Activated naive CD8-positive, alpha-beta T cell treated with anti-CD3 and anti-CD28 coated beads, Interleukin-2, amount 10 ng/mL, durations not matched to agents 7 days and 5 days (primary cell): ENCODE measurements at regions not wholly inside any gene's neighbourhood (a gene's known extent, or its start where the extent isn't known, plus 50 kb on each side); places are given as distances from the start of the nearest gene placed in this dataset.

Experiments used
- ATAC-seq: fragments of 150-1000 bp; cut with Tn5 transposase; one replicate; pipeline ENCODE4 v1.10.0; 2021; ENCODE audit warnings: low read depth, moderate library complexity
- POLR2A ChIA-PET: fragments of 350-600 bp; sonication (Branson Sonifier 250); formaldehyde crosslinking; loops from one replicate; lab custom pipeline; 2021; ENCODE audit warnings: antibody characterized with exemption; lab: Charles Lee
- DNase-seq: peaks from one replicate; pipeline ENCODE4 v3.0.0; 2021
- H3K27ac Mint-ChIP-seq: one replicate; pipeline ENCODE4 v1.8.0; 2022; ENCODE audit warnings: mild to moderate bottlenecking, mixed read lengths
- H3K27me3 Mint-ChIP-seq: one replicate; pipeline ENCODE4 v1.8.0; 2022; ENCODE audit warnings: mild to moderate bottlenecking, moderate library complexity, mixed read lengths
- H3K36me3 Mint-ChIP-seq: one replicate; pipeline ENCODE4 v1.8.0; 2021; ENCODE audit warnings: mild to moderate bottlenecking, mixed read lengths
- H3K4me1 Mint-ChIP-seq: one replicate; pipeline ENCODE4 v1.8.0; 2021; ENCODE audit warnings: mixed read lengths
- H3K4me3 Mint-ChIP-seq: one replicate; pipeline ENCODE4 v1.8.0; 2022; ENCODE audit warnings: mild to moderate bottlenecking, moderate library complexity, mixed read lengths
- H3K9me3 Mint-ChIP-seq: one replicate; pipeline ENCODE4 v1.8.0; 2021; ENCODE audit warnings: mixed read lengths

- H3K27me3 Mint-ChIP-seq, result no peaks in the 10 kb centered on the region
- H3K4me3 Mint-ChIP-seq, result no peak overlapping the region
- DNase-seq, result no peak
- no peak overlapping the region for H3K27ac Mint-ChIP-seq
- H3K4me1 Mint-ChIP-seq, result no peaks in the 10 kb centered on the region
- POLR2A ChIA-PET, result no interaction called here
- no peak for ATAC-seq
- H3K36me3 Mint-ChIP-seq, result no peaks in the 10 kb centered on the region
- H3K9me3 Mint-ChIP-seq, result peaks cover 5% of the 10 kb centered on the region
Measured at GRCh38 chr18:40939656-40940515, 1015.1 kb upstream of the PIK3C3 start.

- DNase-seq (no peak), ATAC-seq (no peak)
- Mint-ChIP-seq H3K4me1 (no peaks in the 10 kb centered on the region), H3K27ac (no peak overlapping the region), H3K4me3 (no peak overlapping the region), H3K27me3 (no peaks in the 10 kb centered on the region), H3K9me3 (peaks cover 8% of the 10 kb centered on the region), H3K36me3 (no peaks in the 10 kb centered on the region)
- POLR2A ChIA-PET, result no interaction called here
Measured at GRCh38 chr18:40938615-40939014, 1016.4 kb upstream of the PIK3C3 start.

- ATAC-seq (no peak), DNase-seq (no peak)
- H3K4me1 Mint-ChIP-seq, result no peaks in the 10 kb centered on the region
- H3K4me3 Mint-ChIP-seq, result no peak overlapping the region
- H3K36me3 Mint-ChIP-seq, result no peaks in the 10 kb centered on the region
- POLR2A ChIA-PET, result no interaction called here
- H3K27me3 Mint-ChIP-seq, result no peaks in the 10 kb centered on the region
- H3K27ac Mint-ChIP-seq, result no peak overlapping the region
- peaks cover 3% of the 10 kb centered on the region for H3K9me3 Mint-ChIP-seq
Measured at GRCh38 chr18:40937386-40937785, 1017.6 kb upstream of the PIK3C3 start.

GRCh38 chr18:40935423-40935822 is 1019.6 kb upstream of the PIK3C3 start:
- H3K27me3 Mint-ChIP-seq, result no peaks in the 10 kb centered on the region
- ATAC-seq, result no peak

GRCh38 chr18:40932862-40933261 is 1022.2 kb upstream of the PIK3C3 start:
- Mint-ChIP-seq H3K4me1 (no peaks in the 10 kb centered on the region), H3K27ac (no peak overlapping the region), H3K36me3 (no peaks in the 10 kb centered on the region), H3K9me3 (peaks cover 3% of the 10 kb centered on the region), H3K27me3 (no peaks in the 10 kb centered on the region), H3K4me3 (no peak overlapping the region)
- DNase-seq (no peak), ATAC-seq (no peak)
- POLR2A ChIA-PET, result no interaction called here

More at GRCh38 chr18:40935423-40935822, 1019.6 kb upstream of the PIK3C3 start:
- H3K9me3 Mint-ChIP-seq, result peaks cover 3% of the 10 kb centered on the region
- H3K27ac Mint-ChIP-seq, result no peak overlapping the region
- H3K36me3 Mint-ChIP-seq, result no peaks in the 10 kb centered on the region
- H3K4me3 Mint-ChIP-seq, result no peak overlapping the region
- DNase-seq, result no peak
- no peaks in the 10 kb centered on the region for H3K4me1 Mint-ChIP-seq
- POLR2A ChIA-PET, result no interaction called here

GRCh38 chr18:40930211-40930882 is 1024.7 kb upstream of the PIK3C3 start:
- H3K27me3 Mint-ChIP-seq, result no peaks in the 10 kb centered on the region
- H3K9me3 Mint-ChIP-seq, result peaks cover 4% of the 10 kb centered on the region
- no peak for ATAC-seq
- H3K4me3 Mint-ChIP-seq, result no peak overlapping the region
- no peak for DNase-seq
- POLR2A ChIA-PET, result no interaction called here
- no peak overlapping the region for H3K27ac Mint-ChIP-seq
- H3K4me1 Mint-ChIP-seq, result no peaks in the 10 kb centered on the region
- H3K36me3 Mint-ChIP-seq, result no peaks in the 10 kb centered on the region

GRCh38 chr18:40929399-40929798 is 1025.6 kb upstream of the PIK3C3 start:
- POLR2A ChIA-PET, result no interaction called here
- peaks cover 4% of the 10 kb centered on the region for H3K9me3 Mint-ChIP-seq
- H3K4me3 Mint-ChIP-seq, result no peak overlapping the region
- H3K36me3 Mint-ChIP-seq, result no peaks in the 10 kb centered on the region
- ATAC-seq (no peak), DNase-seq (no peak)
- H3K27ac Mint-ChIP-seq, result no peak overlapping the region
- H3K4me1 Mint-ChIP-seq, result no peaks in the 10 kb centered on the region
- no peaks in the 10 kb centered on the region for H3K27me3 Mint-ChIP-seq

- Mint-ChIP-seq H3K27ac (no peak overlapping the region), H3K36me3 (no peaks in the 10 kb centered on the region), H3K9me3 (peaks cover 1% of the 10 kb centered on the region), H3K4me3 (no peak overlapping the region), H3K4me1 (no peaks in the 10 kb centered on the region), H3K27me3 (no peaks in the 10 kb centered on the region)
- DNase-seq, result no peak
- POLR2A ChIA-PET, result no interaction called here
- ATAC-seq, result no peak
Measured at GRCh38 chr18:40926679-40927078, 1028.4 kb upstream of the PIK3C3 start.

GRCh38 chr18:40925071-40925541 is 1029.9 kb upstream of the PIK3C3 start:
- DNase-seq, result no peak
- Mint-ChIP-seq H3K36me3 (no peaks in the 10 kb centered on the region), H3K4me1 (no peaks in the 10 kb centered on the region), H3K4me3 (no peak overlapping the region), H3K27me3 (no peaks in the 10 kb centered on the region), H3K27ac (no peak overlapping the region), H3K9me3 (peaks cover 1% of the 10 kb centered on the region)
- ATAC-seq, result no peak
- POLR2A ChIA-PET, result no interaction called here

- Mint-ChIP-seq H3K36me3 (no peaks in the 10 kb centered on the region), H3K4me1 (no peaks in the 10 kb centered on the region), H3K27me3 (no peaks in the 10 kb centered on the region), H3K27ac (no peak overlapping the region), H3K4me3 (no peak overlapping the region), H3K9me3 (peaks cover 1% of the 10 kb centered on the region)
- ATAC-seq, result no peak
- DNase-seq, result no peak
- POLR2A ChIA-PET, result no interaction called here
Measured at GRCh38 chr18:40921845-40922629, 1033.0 kb upstream of the PIK3C3 start.

- H3K4me1 Mint-ChIP-seq, result no peaks in the 10 kb centered on the region
- H3K27me3 Mint-ChIP-seq, result no peaks in the 10 kb centered on the region
- DNase-seq (no peak), ATAC-seq (no peak)
- H3K27ac Mint-ChIP-seq, result no peak overlapping the region
- no peak overlapping the region for H3K4me3 Mint-ChIP-seq
- POLR2A ChIA-PET, result no interaction called here
- no peaks in the 10 kb centered on the region for H3K9me3 Mint-ChIP-seq
- H3K36me3 Mint-ChIP-seq, result no peaks in the 10 kb centered on the region
Measured at GRCh38 chr18:40917056-40917455, 1038.0 kb upstream of the PIK3C3 start.

- no peaks in the 10 kb centered on the region for H3K36me3 Mint-ChIP-seq
- no peaks in the 10 kb centered on the region for H3K27me3 Mint-ChIP-seq
- no peak overlapping the region for H3K27ac Mint-ChIP-seq
- no peaks in the 10 kb centered on the region for H3K9me3 Mint-ChIP-seq
- POLR2A ChIA-PET, result no interaction called here
- no peak overlapping the region for H3K4me3 Mint-ChIP-seq
- ATAC-seq (no peak), DNase-seq (no peak)
- H3K4me1 Mint-ChIP-seq, result no peaks in the 10 kb centered on the region
Measured at GRCh38 chr18:40915724-40916123, 1039.3 kb upstream of the PIK3C3 start.

GRCh38 chr18:40911582-40912254 is 1043.3 kb upstream of the PIK3C3 start:
- H3K36me3 Mint-ChIP-seq, result no peaks in the 10 kb centered on the region
- H3K4me1 Mint-ChIP-seq, result no peaks in the 10 kb centered on the region
- DNase-seq (no peak), ATAC-seq (no peak)
- no peak overlapping the region for H3K27ac Mint-ChIP-seq
- POLR2A ChIA-PET, result no interaction called here
- H3K9me3 Mint-ChIP-seq, result peaks cover 2% of the 10 kb centered on the region
- H3K4me3 Mint-ChIP-seq, result no peak overlapping the region
- no peaks in the 10 kb centered on the region for H3K27me3 Mint-ChIP-seq
